IMR-90 (cell line): ENCODE measurements at regions not wholly inside any gene's neighbourhood (a gene's known extent, or its start where the extent isn't known, plus 50 kb on each side); places are given as distances from the start of the nearest gene placed in this dataset.

Experiments
- ATAC-seq: fragments of 200-7000 bp; cut with Tn5 transposase; 2 replicates; pipeline ENCODE4 v1.9.1; 2020; ENCODE audit warnings: low read depth, mild to moderate bottlenecking, moderate library complexity
- BruUV-seq: library from RNA; stranded (reverse); fragments of 400-500 nt; replicated peaks from 2 replicates; lab custom pipeline; 2021; lab: Mats Ljungman, UMichigan
- CTCF ChIA-PET: fragments of 300-600 bp; formaldehyde crosslinking; extraction: SDS; loops from one replicate; lab custom pipeline; 2021; ENCODE audit warnings: antibody characterized with exemption; lab: Yijun Ruan, JAX
- POLR2A ChIA-PET: fragments of 300-600 bp; sonication (Branson Sonifier 250); formaldehyde crosslinking; loops from one replicate; lab custom pipeline; 2022; ENCODE audit warnings: antibody characterized with exemption; ENCODE audit not compliant: unreplicated experiment; lab: Charles Lee
- DNase-seq: peaks from one replicate; pipeline ENCODE4 v3.0.0; 2013
- H2AFZ ChIP-seq: replicated peaks from 2 replicates; pipeline ENCODE3; 2013; ENCODE audit warnings: low read length, mild to moderate bottlenecking; ENCODE audit not compliant: poor library complexity
- H2AK5ac ChIP-seq: 2 replicates; pipeline ENCODE4 v1.6.1; 2013; ENCODE audit warnings: low read depth, low read length, inconsistent platforms
- H2AK9ac ChIP-seq: replicated peaks from 2 replicates; pipeline ENCODE3; 2013; ENCODE audit warnings: mild to moderate bottlenecking, low read depth, low read length, moderate library complexity; ENCODE audit not compliant: poor library complexity
- H2BK120ac ChIP-seq: 2 replicates; pipeline ENCODE4 v1.6.1; 2013; ENCODE audit warnings: low read depth, low read length, inconsistent platforms
- H2BK15ac ChIP-seq: 3 replicates; pipeline ENCODE4 v1.6.1; 2013; ENCODE audit warnings: low read depth, low read length, inconsistent platforms
- H2BK20ac ChIP-seq: 2 replicates; pipeline ENCODE4 v1.6.1; 2013; ENCODE audit warnings: low read depth, mild to moderate bottlenecking, inconsistent platforms, low read length, moderate library complexity
- H2BK5ac ChIP-seq: 2 replicates; pipeline ENCODE4 v1.6.1; 2013; ENCODE audit warnings: mild to moderate bottlenecking, low read depth, low read length, inconsistent platforms; ENCODE audit not compliant: poor library complexity, severe bottlenecking
- H3K14ac ChIP-seq: replicated peaks from 2 replicates; pipeline ENCODE4 v1.6.1; 2013; ENCODE audit warnings: low read depth, low read length, inconsistent platforms
- H3K18ac ChIP-seq: 2 replicates; pipeline ENCODE4 v1.6.1; 2013; ENCODE audit warnings: low read depth, low read length, control low read depth
- H3K23ac ChIP-seq: 2 replicates; pipeline ENCODE4 v1.6.1; 2013; ENCODE audit warnings: low read depth, low read length, inconsistent platforms
- H3K27ac ChIP-seq: 2 replicates; pipeline ENCODE4 v1.5.1; 2013; ENCODE audit warnings: mild to moderate bottlenecking, control low read depth, low read length; ENCODE audit not compliant: insufficient read depth
- H3K27me3 ChIP-seq: 2 replicates; pipeline ENCODE4 v1.6.1; 2013; ENCODE audit warnings: low read length; ENCODE audit not compliant: control insufficient read depth, insufficient read depth
- H3K36me3 ChIP-seq: 2 replicates; pipeline ENCODE4 v1.6.1; 2013; ENCODE audit warnings: low read length, mixed read lengths; ENCODE audit not compliant: control insufficient read depth, insufficient read depth
- H3K4ac ChIP-seq: 2 replicates; pipeline ENCODE4 v1.6.1; 2013; ENCODE audit warnings: low read depth, low read length, inconsistent platforms
- H3K4me1 ChIP-seq: 2 replicates; pipeline ENCODE4 v1.6.1; 2013; ENCODE audit warnings: low read length, mixed read lengths; ENCODE audit not compliant: control insufficient read depth, insufficient read depth
- H3K4me2 ChIP-seq: 2 replicates; pipeline ENCODE4 v1.6.1; 2013; ENCODE audit warnings: low read depth, mild to moderate bottlenecking, control low read depth, low read length, moderate library complexity
- H3K4me3 ChIP-seq: 2 replicates; pipeline ENCODE4 v1.5.1; 2013; ENCODE audit warnings: low read depth, mild to moderate bottlenecking, control low read depth, low read length, moderate library complexity; ENCODE audit not compliant: insufficient read depth
- H3K56ac ChIP-seq: 2 replicates; pipeline ENCODE4 v1.6.1; 2013; ENCODE audit warnings: low read length, inconsistent platforms; ENCODE audit not compliant: insufficient read depth; ENCODE audit errors: extremely low read depth
- H3K79me1 ChIP-seq, 2 experiments: 2 replicates each; pipeline ENCODE4 v1.6.1; 2013; ENCODE audit warnings: low read length in 2 of 2, inconsistent platforms in 1 of 2, low read depth in 1 of 2
- H3K9ac ChIP-seq: 2 replicates; pipeline ENCODE4 v1.6.1; 2013; ENCODE audit warnings: low read depth, low read length, control low read depth
- H3K9me1 ChIP-seq: 2 replicates; pipeline ENCODE4 v1.6.1; 2013; ENCODE audit warnings: low read length, inconsistent platforms; ENCODE audit not compliant: insufficient read depth
- H3K9me3 ChIP-seq: 2 replicates; pipeline ENCODE4 v1.6.1; 2013; ENCODE audit warnings: low read length; ENCODE audit not compliant: control insufficient read depth, insufficient read depth
- H4K20me1 ChIP-seq: 2 replicates; pipeline ENCODE4 v1.6.1; 2013; ENCODE audit warnings: low read length, inconsistent platforms; ENCODE audit not compliant: insufficient read depth
- H4K5ac ChIP-seq: 2 replicates; pipeline ENCODE4 v1.6.1; 2013; ENCODE audit warnings: mild to moderate bottlenecking, low read depth, low read length, control low read depth
- H4K8ac ChIP-seq, 2 experiments: 2 replicates each; pipeline ENCODE4 v1.6.1; 2013; ENCODE audit warnings: low read depth in 2 of 2, low read length in 2 of 2, control low read depth in 1 of 2, inconsistent platforms in 1 of 2
- H4K91ac ChIP-seq: 2 replicates; pipeline ENCODE4 v1.6.1; 2013; ENCODE audit warnings: low read depth, low read length, inconsistent platforms; ENCODE audit not compliant: insufficient read depth
- CHD1 ChIP-seq: IDR thresholded peaks from 2 replicates; pipeline ENCODE4 v1.6.1; 2012; ENCODE audit warnings: low read depth, low read length, improper control_type of control experiment
- MAZ ChIP-seq: IDR thresholded peaks from 2 replicates; pipeline ENCODE4 v1.6.1; 2012; ENCODE audit warnings: low read depth, mild to moderate bottlenecking, low read length, improper control_type of control experiment, moderate library complexity, borderline replicate concordance
- RAD21 ChIP-seq: IDR thresholded peaks from 2 replicates; pipeline ENCODE4 v1.6.1; 2012; ENCODE audit warnings: low read length, improper control_type of control experiment
- RFX5 ChIP-seq: IDR thresholded peaks from 2 replicates; pipeline ENCODE4 v1.8.0; 2012; ENCODE audit warnings: low read depth, mild to moderate bottlenecking, low read length, moderate library complexity
- WGBS, 2 experiments: methylation state at CpG; one replicate each; pipeline versions ENCODE4 v1.1.5 to v1.1.7; 2013; ENCODE audit warnings: missing lambda C conversion rate in 2 of 2; ENCODE audit not compliant: insufficient read length in 1 of 2; ENCODE audit errors: extremely low coverage in 2 of 2; 5-methylcytosine and 5-hydroxymethylcytosine counted together
- dilution Hi-C: fragments of 300-500 bp; cut with HindIII; formaldehyde crosslinking; loops from one replicate; pipeline ENCODE4 v1.14.3; 2018; ENCODE audit warnings: low sequenced_read_pairs; ENCODE audit not compliant: unreplicated experiment
- in situ Hi-C: fragments of 300-500 bp; cut with MboI; formaldehyde crosslinking; loops from 3 replicates; pipeline ENCODE4 v1.14.3; 2019; ENCODE audit warnings: low sequenced_read_pairs, inconsistent platforms, mixed read lengths
- intact Hi-C: fragments of 100-400 bp; cut with micrococcal nuclease; formaldehyde crosslinking; loops from 2 replicates; pipeline ENCODE4 v1.10.0; 2022

GRCh38 chr2:33836628-33837027 lies 237.5 kb upstream of the FAM98A start:
- Histone ChIP-seq H4K91ac (no peak overlapping the region), H3K9ac (no peak overlapping the region), H3K27ac (no peak overlapping the region), H3K4ac (no peak overlapping the region), H2AK5ac (no peak overlapping the region), H3K27me3 (no peaks in the 10 kb centered on the region), H3K4me1 (no peaks in the 10 kb centered on the region), H3K4me2 (no peak overlapping the region), H3K79me1 (no peaks in the 10 kb centered on the region), H2BK15ac (no peak overlapping the region), H3K14ac (no peak overlapping the region), H3K9me1 (no peaks in the 10 kb centered on the region), H3K23ac (no peak overlapping the region), H2BK20ac (no peak overlapping the region), H3K9me3 (no peaks in the 10 kb centered on the region; the same call in 1 of the 2 replicates), H4K8ac (no peak overlapping the region), H4K20me1 (no peaks in the 10 kb centered on the region), H4K5ac (no peak overlapping the region), H2AFZ (no peak overlapping the region), H2BK120ac (no peak overlapping the region), H2BK5ac (no peak overlapping the region), H3K56ac (no peak overlapping the region), H3K36me3 (no peaks in the 10 kb centered on the region), H2AK9ac (no peak overlapping the region), H3K18ac (no peak overlapping the region), H3K4me3 (no peak overlapping the region)
- CTCF ChIA-PET, result no interaction called here
- TF ChIP-seq RFX5 (no peak), RAD21 (no peak), MAZ (no peak), CHD1 (no peak)
- dilution Hi-C loops (no loop called here), intact Hi-C loops (no loop called here), in situ Hi-C loops (no loop called here)
- no TSS peak for BruUV-seq
- WGBS, 2 experiments, result 100% methylated on average over 1 of the region's 5 CpGs; no CpG with 5 or more reads in 1 of the 2 experiments
- DNase-seq, result no peak
- ATAC-seq, result no peak
- POLR2A ChIA-PET, result no interaction called here
